B cell (primary cell): ENCODE measurements at regions not wholly inside any gene's neighbourhood (a gene's known extent, or its start where the extent isn't known, plus 50 kb on each side); places are given as distances from the start of the nearest gene placed in this dataset.
A peak's percentile ranks its signal among the peaks of the same experiment; 100 is the strongest.
"Not testable (repeated sequence)": the region's sequence is repeated elsewhere in the genome, so short reads cannot be mapped to it uniquely, and the experiment has no call there.

Experiments used
- ATAC-seq: fragments of 200-7000 bp; cut with Tn5 transposase; one replicate; pipeline ENCODE4 v1.10.0; 2021; ENCODE audit warnings: low read depth, mild to moderate bottlenecking, moderate number of reproducible peaks, moderate library complexity
- CTCF ChIA-PET: fragments of 350-600 bp; sonication (Branson Sonifier 250); formaldehyde crosslinking; loops from one replicate; lab custom pipeline; 2021; ENCODE audit warnings: antibody characterized with exemption, inconsistent platforms; lab: Charles Lee
- POLR2A ChIA-PET: fragments of 350-600 bp; sonication (Branson Sonifier 250); formaldehyde crosslinking; loops from one replicate; lab custom pipeline; 2021; ENCODE audit warnings: antibody characterized with exemption; lab: Charles Lee
- DNase-seq: peaks from one replicate; pipeline ENCODE4 v3.0.0; 2013
- H2AFZ ChIP-seq: 2 replicates; pipeline ENCODE4 v1.6.1; 2012; ENCODE audit warnings: mild to moderate bottlenecking, low read depth, low read length; ENCODE audit not compliant: insufficient read depth, poor library complexity, severe bottlenecking
- H3K27ac ChIP-seq, 2 donors: 1 replicate in 1 of 2; 2 replicates in 1 of 2; pipeline ENCODE4 v1.5.1; 2012 to 2013; ENCODE audit warnings: low read length in 2 of 2, mild to moderate bottlenecking in 2 of 2, moderate library complexity in 1 of 2
- H3K27me3 ChIP-seq, 4 experiments: fragments of 200-600 bp in 1 of 4; sonication (generic) in 1 of 4; replicated peaks in 1 of 4; 1 replicate in 2 of 4; 2 replicates in 2 of 4; pipeline versions ENCODE4 v1.6.1 to v1.7.0; 2013 to 2016; ENCODE audit warnings: low read length in 3 of 4, mild to moderate bottlenecking in 2 of 4, mixed read lengths in 1 of 4, moderate library complexity in 1 of 4; ENCODE audit not compliant: insufficient read depth in 4 of 4, control insufficient read depth in 3 of 4; ENCODE audit errors: control extremely low read depth in 1 of 4
- H3K36me3 ChIP-seq, 2 experiments: replicated peaks in 1 of 2; 1 replicate in 1 of 2; 2 replicates in 1 of 2; pipeline versions ENCODE4 v1.6.1 to v1.7.1; 2013; ENCODE audit warnings: low read length in 1 of 2; ENCODE audit not compliant: insufficient read depth in 2 of 2, control insufficient read depth in 1 of 2; ENCODE audit errors: control extremely low read depth in 1 of 2, extremely low read depth in 1 of 2
- H3K4me1 ChIP-seq, 2 donors: fragments of 200-600 bp in 1 of 2; sonication (generic) in 1 of 2; 1 replicate in 1 of 2; 2 replicates in 1 of 2; pipeline versions ENCODE4 v1.5.1 to v1.6.1; 2013 to 2017; ENCODE audit warnings: low read length in 2 of 2; ENCODE audit not compliant: control insufficient read depth in 2 of 2, insufficient read depth in 2 of 2
- H3K4me2 ChIP-seq: replicated peaks from 2 replicates; pipeline ENCODE3; 2012; ENCODE audit warnings: mild to moderate bottlenecking, low read depth, low read length; ENCODE audit not compliant: poor library complexity, severe bottlenecking
- H3K4me3 ChIP-seq, 5 experiments: fragments of 200-600 bp in 1 of 5; sonication (generic) in 1 of 5; 1 replicate in 3 of 5; 2 replicates in 2 of 5; pipeline versions ENCODE4 v1.5.1 to v1.7.0; 2011 to 2016; ENCODE audit warnings: low read length in 4 of 5, mild to moderate bottlenecking in 4 of 5, low read depth in 2 of 5, control low read depth in 1 of 5, moderate library complexity in 1 of 5; ENCODE audit not compliant: insufficient read depth in 1 of 5; ENCODE audit errors: control extremely low read depth in 1 of 5, extremely low read depth in 1 of 5
- H3K79me2 ChIP-seq: fragments of 200-600 bp; sonication (generic); one replicate; pipeline ENCODE4 v1.6.0; 2016; ENCODE audit warnings: low read length; ENCODE audit not compliant: control insufficient read depth, insufficient read depth
- H3K9ac ChIP-seq: fragments of 200-600 bp; sonication (generic); 2 replicates; pipeline ENCODE4 v1.6.1; 2017; ENCODE audit warnings: mild to moderate bottlenecking, low read length, moderate library complexity
- H3K9me3 ChIP-seq, 3 donors: one replicate each; pipeline versions ENCODE4 v1.6.1 to v1.7.1; 2013; ENCODE audit warnings: low read length in 2 of 3; ENCODE audit not compliant: control insufficient read depth in 2 of 3, insufficient read depth in 1 of 3; ENCODE audit errors: control extremely low read depth in 1 of 3
- H4K20me1 ChIP-seq: 2 replicates; pipeline ENCODE4 v1.6.0; 2012; ENCODE audit warnings: mild to moderate bottlenecking, low read length; ENCODE audit not compliant: insufficient read depth, control insufficient read depth, poor library complexity, severe bottlenecking
- H3K27ac Mint-ChIP-seq: one replicate; pipeline ENCODE4 v1.8.0; 2021; ENCODE audit warnings: mixed read lengths
- H3K27me3 Mint-ChIP-seq: one replicate; pipeline ENCODE4 v1.8.0; 2021; ENCODE audit warnings: mixed read lengths
- H3K4me1 Mint-ChIP-seq: one replicate; pipeline ENCODE4 v1.8.0; 2021; ENCODE audit warnings: mixed read lengths
- H3K4me3 Mint-ChIP-seq: one replicate; pipeline ENCODE4 v1.8.0; 2021; ENCODE audit warnings: mixed read lengths
- H3K9me3 Mint-ChIP-seq: one replicate; pipeline ENCODE4 v1.8.0; 2022; ENCODE audit warnings: mixed read lengths; ENCODE audit not compliant: insufficient read depth
- WGBS: methylation state at CpG from one replicate; pipeline ENCODE4 v1.1.5; 2013; ENCODE audit warnings: missing lambda C conversion rate; ENCODE audit not compliant: insufficient coverage; 5-methylcytosine and 5-hydroxymethylcytosine counted together
- intact Hi-C: fragments of 100-400 bp; cut with micrococcal nuclease; formaldehyde crosslinking; loops from one replicate; pipeline ENCODE4 v1.10.0; 2022

DNA sequence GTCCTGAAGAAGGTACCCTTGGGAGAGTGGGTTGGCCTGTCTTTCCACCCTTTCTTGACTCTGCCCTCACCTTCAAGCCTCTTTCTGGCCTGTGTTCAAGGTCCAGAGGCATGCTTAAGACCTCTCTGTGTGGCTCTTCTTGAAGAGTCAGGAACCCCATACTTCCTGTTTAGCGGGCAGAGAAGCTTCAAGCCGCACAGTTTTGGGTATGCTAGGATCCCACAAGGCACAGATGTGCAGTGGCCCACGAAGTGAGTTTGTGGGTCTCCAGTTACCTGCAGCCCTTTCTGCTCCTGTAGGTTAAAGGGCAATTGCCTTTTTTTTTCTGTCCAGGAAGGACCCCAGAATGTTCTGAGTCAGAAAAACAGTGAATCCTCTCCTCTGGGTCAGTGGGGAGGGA, 87.4 kb upstream of the FCGR1A start:
- H2AFZ ChIP-seq, H3K4me3 ChIP-seq, H3K79me2 ChIP-seq, CTCF ChIA-PET, H3K4me1 ChIP-seq, POLR2A ChIA-PET, H3K9ac ChIP-seq, H3K4me1 Mint-ChIP-seq, H3K27ac Mint-ChIP-seq, H3K9me3 Mint-ChIP-seq, H3K27ac ChIP-seq, intact Hi-C loops, H3K9me3 ChIP-seq, H3K27me3 Mint-ChIP-seq, H3K4me2 ChIP-seq, H3K36me3 ChIP-seq, H3K4me3 Mint-ChIP-seq, H3K27me3 ChIP-seq, ATAC-seq, DNase-seq, H4K20me1 ChIP-seq: not testable (repeated sequence)
- WGBS, result no CpG with 5 or more reads among the region's 3 CpGs

DNA sequence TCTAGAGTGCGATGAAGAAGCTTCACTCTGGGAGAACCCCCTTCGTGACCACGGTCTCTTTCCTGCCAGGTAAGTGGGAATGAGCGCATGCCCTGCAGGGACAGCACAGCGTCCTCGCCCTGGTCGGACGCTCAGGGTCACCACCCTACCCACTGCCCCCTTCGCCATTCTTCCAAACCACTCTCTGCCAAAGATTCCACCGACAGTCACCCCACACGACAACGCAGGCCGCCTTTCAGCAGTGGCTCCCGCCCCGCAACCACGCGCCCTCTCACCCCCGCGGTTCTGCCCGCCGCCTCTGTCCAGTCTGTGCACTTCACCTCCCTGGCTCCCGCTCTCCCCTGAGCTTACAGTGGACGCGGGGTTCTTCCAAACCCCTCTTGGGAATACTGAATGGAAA, 82.3 kb upstream of the FCGR1A start:
- intact Hi-C loops, result not testable (repeated sequence)

DNA sequence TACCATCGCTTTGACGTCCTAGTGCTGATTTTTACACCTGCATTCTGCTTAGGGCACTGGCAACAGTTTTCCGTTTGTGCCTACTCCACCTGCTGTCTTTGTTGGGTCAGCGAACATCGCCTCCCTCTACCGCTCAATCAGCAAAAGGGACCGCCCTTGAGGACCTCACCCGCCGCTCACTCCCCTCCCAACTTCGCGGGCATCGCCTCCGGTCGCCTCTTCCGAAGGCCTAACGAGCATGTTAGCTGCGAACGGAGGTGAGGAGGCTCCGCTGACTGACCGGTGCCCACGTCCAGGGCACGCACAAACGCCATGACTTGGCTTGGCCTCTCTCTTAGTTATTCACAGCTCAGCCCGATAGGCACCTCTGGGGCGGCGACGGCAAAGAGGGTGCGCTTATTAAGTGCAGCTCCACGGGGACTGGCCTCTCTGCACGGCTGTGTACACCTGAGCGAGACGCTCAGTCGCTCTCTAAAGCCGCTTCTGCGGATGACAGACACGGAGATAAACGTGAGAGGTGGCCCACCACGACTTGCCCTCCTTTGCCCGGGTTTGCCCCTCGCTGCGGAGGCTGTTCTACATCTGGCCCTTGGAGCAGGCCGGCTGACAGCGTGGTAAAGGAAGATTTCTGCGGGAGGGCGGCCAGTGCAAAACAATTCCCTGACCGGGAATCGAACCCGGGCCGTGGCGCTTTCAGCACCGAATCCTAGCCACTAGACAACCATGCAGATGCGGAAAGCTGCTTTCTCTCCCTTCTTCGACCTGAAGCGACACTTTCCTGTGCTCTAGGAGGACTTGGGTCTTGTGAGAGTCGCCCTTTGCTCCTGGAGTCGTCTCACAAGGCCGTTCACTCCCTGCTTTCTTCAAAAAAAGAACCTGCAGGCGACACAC, 81.6 kb upstream of the FCGR1A start:
- H3K27ac ChIP-seq, H3K4me1 Mint-ChIP-seq, H3K4me3 ChIP-seq, DNase-seq, H3K9me3 ChIP-seq, H3K27ac Mint-ChIP-seq, H3K79me2 ChIP-seq, H3K9me3 Mint-ChIP-seq, POLR2A ChIA-PET, H3K4me2 ChIP-seq, CTCF ChIA-PET, H2AFZ ChIP-seq, intact Hi-C loops, H3K4me1 ChIP-seq, H3K9ac ChIP-seq, H3K36me3 ChIP-seq, H3K27me3 ChIP-seq, H3K27me3 Mint-ChIP-seq, H4K20me1 ChIP-seq, H3K4me3 Mint-ChIP-seq: not testable (repeated sequence)
- peak; percentile 36 for ATAC-seq
- WGBS, result no CpG with 5 or more reads among the region's 58 CpGs

More for the DNA sequence above, 82.3 kb upstream of the FCGR1A start:
- H3K9ac ChIP-seq, H2AFZ ChIP-seq, CTCF ChIA-PET, H3K9me3 ChIP-seq, H3K27ac ChIP-seq, H3K27ac Mint-ChIP-seq, H4K20me1 ChIP-seq, H3K4me1 Mint-ChIP-seq, H3K4me3 ChIP-seq, DNase-seq, H3K4me2 ChIP-seq, H3K4me3 Mint-ChIP-seq, H3K36me3 ChIP-seq, H3K79me2 ChIP-seq, H3K9me3 Mint-ChIP-seq, H3K27me3 ChIP-seq, H3K27me3 Mint-ChIP-seq, ATAC-seq, POLR2A ChIA-PET, H3K4me1 ChIP-seq: not testable (repeated sequence)
- no CpG with 5 or more reads among the region's 24 CpGs for WGBS

DNA sequence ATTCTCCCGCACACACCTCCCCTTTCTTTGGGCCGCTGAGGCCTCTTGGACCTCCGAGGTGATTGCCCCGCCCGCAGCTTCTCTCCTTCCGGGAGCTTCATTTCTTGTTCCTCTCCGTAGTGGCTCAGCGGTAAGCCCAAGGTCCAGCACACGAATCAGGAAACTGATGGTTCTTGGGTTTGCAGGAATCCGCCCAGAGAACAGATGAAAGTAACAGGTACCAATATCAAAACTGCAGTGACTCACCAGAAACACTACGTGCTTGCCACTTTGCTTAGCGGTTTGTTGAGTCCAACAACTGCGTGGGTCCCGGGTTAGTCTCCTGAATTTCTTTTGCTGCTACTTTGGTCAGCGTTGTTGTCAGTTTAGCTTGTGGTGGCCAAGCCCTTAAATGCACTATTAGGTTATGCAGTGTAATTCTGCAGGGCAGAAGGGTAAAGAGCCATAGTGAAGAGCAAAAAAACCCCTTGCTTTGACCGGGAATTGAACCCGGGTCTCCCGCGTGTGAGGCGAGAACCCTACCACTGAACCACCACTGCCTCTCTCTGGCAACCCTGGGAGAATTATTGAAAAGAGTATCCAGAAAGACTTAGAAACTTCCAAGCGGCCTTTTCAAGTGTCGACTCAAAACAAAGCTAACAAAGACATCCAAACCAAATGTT, 74.2 kb upstream of the FCGR1A start:
- ATAC-seq, H3K27ac Mint-ChIP-seq: not testable (repeated sequence)
- no CpG with 5 or more reads among the region's 22 CpGs for WGBS

More for the DNA sequence above, 74.2 kb upstream of the FCGR1A start:
- H3K27me3 Mint-ChIP-seq, H3K9ac ChIP-seq, H3K36me3 ChIP-seq, H3K9me3 ChIP-seq, H3K4me1 ChIP-seq, H3K27me3 ChIP-seq, intact Hi-C loops, H2AFZ ChIP-seq, H3K27ac ChIP-seq, H3K4me3 Mint-ChIP-seq, CTCF ChIA-PET, POLR2A ChIA-PET, H3K79me2 ChIP-seq, H3K4me1 Mint-ChIP-seq, H4K20me1 ChIP-seq, H3K9me3 Mint-ChIP-seq: not testable (repeated sequence)
- Histone ChIP-seq H3K4me3 (peak overlapping the region in 2 of 5 experiments; percentile 41 to 51), H3K4me2 (peak overlapping the region; percentile 38)
- DNase-seq, result peak; percentile 76
